ENCODE measurements at regions not wholly inside any gene's neighbourhood (a gene's known extent, or its start where the extent isn't known, plus 50 kb on each side); places are given as distances from the start of the nearest gene placed in this dataset.

GRCh38 chrX:71000139-71000538 lies 68.0 kb downstream of the SNX12 start:
- no peak for DNase-seq (ENCODE audit: low read depth, low spot score)

DNA sequence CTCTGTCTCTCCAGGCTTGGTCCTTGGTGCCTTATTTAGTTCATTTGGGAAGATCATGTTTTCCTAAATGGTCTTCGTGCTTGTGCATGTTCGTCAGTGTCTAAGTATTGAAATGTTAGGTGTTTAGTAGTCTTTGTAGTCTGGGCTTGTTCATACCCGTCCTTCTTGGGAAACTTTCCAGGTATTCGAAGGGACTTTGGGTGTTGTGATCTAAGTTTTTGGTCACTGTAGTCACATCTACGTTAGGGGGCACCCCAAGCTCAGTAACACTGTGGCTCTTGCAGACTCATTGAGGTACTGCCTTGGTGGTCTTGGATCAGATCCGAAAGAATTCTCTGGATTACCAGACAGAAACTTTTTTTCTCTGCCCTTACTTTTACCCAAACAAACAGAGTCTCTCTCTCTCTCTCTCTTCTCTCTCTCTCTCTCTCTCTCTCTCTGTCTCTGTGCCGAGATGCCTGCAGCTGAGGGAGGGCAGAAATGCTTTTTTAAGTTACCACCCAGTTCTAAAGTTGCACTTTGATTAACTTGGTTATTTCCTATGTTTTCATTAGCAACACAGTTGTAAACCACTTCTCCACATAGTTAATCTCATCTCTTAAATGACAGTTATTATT lies 67.6 kb upstream of the SLC7A3 start:
- peak; percentile 62 for DNase-seq (ENCODE audit: low read depth, low spot score)

GRCh38 chrX:70995338-70995737 lies 64.4 kb upstream of the SLC7A3 start:
- no peak for DNase-seq (ENCODE audit: low read depth, low spot score)

DNA sequence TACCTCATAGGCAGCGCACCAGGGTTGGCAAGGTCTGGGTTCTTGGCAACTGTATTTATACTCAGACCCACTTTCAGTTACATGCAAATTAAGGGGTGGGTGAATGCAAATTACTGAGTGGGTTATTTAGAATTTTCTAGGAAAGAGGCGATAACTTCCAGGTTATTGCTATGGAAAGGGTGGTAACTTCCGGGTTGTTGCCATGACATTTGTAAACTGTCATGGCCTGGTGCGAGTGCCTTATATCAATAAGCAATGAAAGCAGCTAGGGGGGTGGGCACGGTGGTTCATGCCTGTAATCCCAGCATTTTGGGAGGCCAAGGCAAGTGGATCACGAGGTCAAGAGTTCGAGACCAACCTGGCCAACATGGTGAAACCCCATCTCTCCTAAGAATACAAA lies 57.5 kb upstream of the SLC7A3 start:
- DNase-seq (ENCODE audit: low read depth, low spot score): no peak

Measured in ELF-1 (cell line).